ENCODE measurements at regions not wholly inside any gene's neighbourhood (a gene's known extent, or its start where the extent isn't known, plus 50 kb on each side); places are given as distances from the start of the nearest gene placed in this dataset.
A peak's percentile ranks its signal among the peaks of the same experiment; 100 is the strongest.

DNA sequence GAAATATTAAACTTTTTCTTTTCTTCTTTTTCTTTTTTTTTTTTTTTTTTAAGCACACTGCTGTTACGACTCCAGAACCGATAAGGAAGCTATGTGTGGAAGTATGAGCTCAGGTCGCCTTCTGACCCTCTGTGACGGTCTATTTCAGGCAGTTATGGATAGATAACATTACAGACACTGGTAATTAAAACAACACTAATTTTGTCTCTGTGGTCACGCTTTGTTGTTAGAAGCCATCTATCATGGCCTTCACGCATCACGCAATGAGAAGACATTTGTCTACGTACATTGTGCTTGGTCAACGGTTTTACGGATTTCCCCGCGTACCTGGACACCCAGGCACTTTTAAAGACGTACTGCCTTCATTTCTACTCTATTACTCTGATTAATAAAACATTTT is 306.0 kb upstream of the ZNF507 start:
- peaks cover 0 to 3% (median 0%) of the 10 kb centered on the region in 4 donors for H3K27me3 ChIP-seq
- peaks cover 0 to 7% (median 4%) of the 10 kb centered on the region in 4 donors for H3K4me1 ChIP-seq
- DNase-seq (no peak), ATAC-seq (ENCODE audit: low FRiP score in 2 of 2) (no peak)
- H3K9me3 ChIP-seq = no peaks in the 10 kb centered on the region
- H3K4me3 ChIP-seq = no peak overlapping the region
- no peaks in the 10 kb centered on the region for H3K36me3 ChIP-seq
- 86 to 88% methylated on average over 13 of the region's 13 CpGs for WGBS, 2 donors
- H3K27ac ChIP-seq = no peak overlapping the region
- no peak for TF ChIP-seq POLR2A (IDR thresholded peaks at IDR 0.05)

GRCh38 chr19:32040236-32040635 is 305.2 kb upstream of the ZNF507 start:
- H3K4me3 ChIP-seq = no peak overlapping the region
- peaks cover 0 to 7% (median 4%) of the 10 kb centered on the region in 4 donors for H3K4me1 ChIP-seq
- no peak for ATAC-seq (ENCODE audit: low FRiP score in 2 of 2)
- H3K36me3 ChIP-seq = no peaks in the 10 kb centered on the region
- 80 to 88% methylated on average over 5 of the region's 5 CpGs for WGBS, 2 donors
- DNase-seq = no peak
- TF ChIP-seq, protein P1, sequence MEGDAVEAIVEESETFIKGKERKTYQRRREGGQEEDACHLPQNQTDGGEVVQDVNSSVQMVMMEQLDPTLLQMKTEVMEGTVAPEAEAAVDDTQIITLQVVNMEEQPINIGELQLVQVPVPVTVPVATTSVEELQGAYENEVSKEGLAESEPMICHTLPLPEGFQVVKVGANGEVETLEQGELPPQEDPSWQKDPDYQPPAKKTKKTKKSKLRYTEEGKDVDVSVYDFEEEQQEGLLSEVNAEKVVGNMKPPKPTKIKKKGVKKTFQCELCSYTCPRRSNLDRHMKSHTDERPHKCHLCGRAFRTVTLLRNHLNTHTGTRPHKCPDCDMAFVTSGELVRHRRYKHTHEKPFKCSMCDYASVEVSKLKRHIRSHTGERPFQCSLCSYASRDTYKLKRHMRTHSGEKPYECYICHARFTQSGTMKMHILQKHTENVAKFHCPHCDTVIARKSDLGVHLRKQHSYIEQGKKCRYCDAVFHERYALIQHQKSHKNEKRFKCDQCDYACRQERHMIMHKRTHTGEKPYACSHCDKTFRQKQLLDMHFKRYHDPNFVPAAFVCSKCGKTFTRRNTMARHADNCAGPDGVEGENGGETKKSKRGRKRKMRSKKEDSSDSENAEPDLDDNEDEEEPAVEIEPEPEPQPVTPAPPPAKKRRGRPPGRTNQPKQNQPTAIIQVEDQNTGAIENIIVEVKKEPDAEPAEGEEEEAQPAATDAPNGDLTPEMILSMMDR (IDR thresholded peaks at IDR 0.05) = no peak
- TF ChIP-seq EP300 (IDR thresholded peaks at IDR 0.05) = no peak
- no peak for TF ChIP-seq POLR2A (IDR thresholded peaks at IDR 0.05)
- no peak for TF ChIP-seq POLR2AphosphoS5 (IDR thresholded peaks at IDR 0.05)
- H3K27ac ChIP-seq = no peak overlapping the region
- no peaks in the 10 kb centered on the region for H3K9me3 ChIP-seq
- peaks cover 0 to 3% (median 0%) of the 10 kb centered on the region in 4 donors for H3K27me3 ChIP-seq

DNA sequence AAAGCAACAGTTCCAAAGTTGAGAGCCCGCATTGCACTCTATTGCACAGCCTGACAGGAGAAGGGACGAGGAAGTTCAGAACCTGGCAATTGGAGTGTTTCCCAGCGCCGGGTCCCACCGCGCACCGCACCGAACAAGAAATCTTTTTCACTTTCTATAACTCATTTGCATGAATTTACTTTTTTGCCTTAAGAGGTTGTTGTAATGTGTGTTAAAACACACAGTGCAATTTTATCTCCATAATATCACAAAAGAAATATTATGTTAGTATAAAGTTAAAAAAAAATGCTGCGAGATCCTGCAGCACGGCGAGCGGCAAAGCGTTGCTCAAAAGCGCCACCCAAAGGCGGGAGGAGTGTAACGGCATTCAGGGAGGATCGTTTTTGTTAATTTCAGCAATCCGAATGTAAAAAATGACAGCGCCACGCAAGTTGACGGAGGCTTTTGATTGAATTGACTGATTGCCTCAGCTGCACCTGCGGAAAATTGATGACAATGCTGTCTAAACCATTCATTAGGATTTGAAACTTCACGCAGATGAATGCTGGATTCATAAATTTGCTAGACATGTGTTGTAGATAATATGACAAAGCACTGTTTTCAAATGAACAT is 303.6 kb upstream of the ZNF507 start:
- TF ChIP-seq, protein P1 (IDR thresholded peaks at IDR 0.05) = peak; percentile 45 to 69 (median 56)
- TF ChIP-seq POLR2AphosphoS5 (IDR thresholded peaks at IDR 0.05) = no peak
- peaks cover 0 to 7% (median 4%) of the 10 kb centered on the region in 4 donors for H3K4me1 ChIP-seq
- no peak overlapping the region for H3K27ac ChIP-seq
- ATAC-seq (ENCODE audit: low FRiP score in 2 of 2) = peak in 1 of 2 donors; percentile 63
- H3K9me3 ChIP-seq = no peaks in the 10 kb centered on the region
- peaks cover 0 to 3% (median 0%) of the 10 kb centered on the region in 4 donors for H3K27me3 ChIP-seq
- DNase-seq = peak; percentile 39 to 41
- H3K4me3 ChIP-seq = peak overlapping the region; percentile 16 to 43 (median 30)
- H3K36me3 ChIP-seq = no peaks in the 10 kb centered on the region
- WGBS, 2 donors = 1% methylated on average over 23 of the region's 23 CpGs

DNA sequence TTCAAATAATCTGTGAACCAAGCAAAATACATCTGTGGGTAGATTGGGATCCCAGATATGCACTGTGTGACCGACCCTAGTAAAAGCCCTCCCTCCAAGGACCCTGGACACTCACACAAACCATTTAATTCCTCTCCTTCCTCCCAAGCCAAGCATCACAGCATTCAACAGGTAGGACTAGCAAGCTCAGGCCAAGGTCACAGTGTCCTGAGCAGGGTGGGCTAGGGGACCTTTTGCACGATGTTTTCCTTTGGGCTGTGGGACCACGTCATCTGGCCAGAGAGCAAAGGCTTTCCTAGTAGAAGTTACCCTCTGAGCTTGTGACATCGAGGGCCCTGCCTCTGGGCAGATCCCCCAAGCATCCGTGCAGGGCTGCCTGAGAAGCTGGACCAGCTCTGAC is 297.6 kb upstream of the ZNF507 start:
- Histone ChIP-seq H3K4me1 (no peaks in the 10 kb centered on the region), H3K27me3 (no peaks in the 10 kb centered on the region), H3K9me3 (no peaks in the 10 kb centered on the region), H3K36me3 (no peaks in the 10 kb centered on the region), H3K27ac (no peak overlapping the region), H3K4me3 (no peak overlapping the region)
- TF ChIP-seq, protein P1 (IDR thresholded peaks at IDR 0.05) = no peak
- TF ChIP-seq EP300 (IDR thresholded peaks at IDR 0.05) (no peak), POLR2AphosphoS5 (IDR thresholded peaks at IDR 0.05) (no peak), POLR2A (IDR thresholded peaks at IDR 0.05) (no peak)
- no peak for DNase-seq
- 86% methylated on average over 1 to 5 of the region's 5 CpGs for WGBS, 2 donors
- no peak for ATAC-seq (ENCODE audit: low FRiP score in 2 of 2)

DNA sequence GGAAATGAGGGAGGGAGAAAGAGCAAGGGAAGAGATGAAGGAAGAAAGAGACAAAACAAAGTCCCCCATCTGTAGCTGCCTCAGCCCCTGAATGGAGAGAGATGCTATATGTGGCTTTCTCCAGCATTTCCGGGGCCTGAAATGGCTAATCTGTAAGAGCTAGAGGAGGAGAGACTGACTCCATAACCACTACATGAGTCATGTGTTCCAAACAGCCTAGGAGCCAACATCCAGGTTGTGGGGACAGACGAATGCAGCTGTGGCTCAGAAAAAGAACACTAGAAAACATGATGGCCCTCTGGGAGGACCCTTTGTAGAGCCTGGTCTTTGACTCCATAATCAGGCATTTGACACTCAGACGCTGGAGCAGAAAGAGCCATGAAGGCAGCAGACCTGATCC is 292.0 kb upstream of the ZNF507 start:
- WGBS, 2 donors = 89 to 96% methylated on average over 3 of the region's 3 CpGs
- TF ChIP-seq EP300 (IDR thresholded peaks at IDR 0.05) (no peak), POLR2A (IDR thresholded peaks at IDR 0.05) (no peak), POLR2AphosphoS5 (IDR thresholded peaks at IDR 0.05) (no peak)
- TF ChIP-seq, protein P1 (IDR thresholded peaks at IDR 0.05) = no peak
- DNase-seq = no peak
- Histone ChIP-seq H3K9me3 (no peaks in the 10 kb centered on the region), H3K27me3 (no peaks in the 10 kb centered on the region), H3K36me3 (no peaks in the 10 kb centered on the region), H3K4me1 (no peaks in the 10 kb centered on the region), H3K27ac (no peak overlapping the region), H3K4me3 (no peak overlapping the region)
- no peak for ATAC-seq (ENCODE audit: low FRiP score in 2 of 2)

All from upper lobe of left lung (tissue), 6 donors.